SK-N-SH (cell line): ENCODE measurements at regions not wholly inside any gene's neighbourhood (a gene's known extent, or its start where the extent isn't known, plus 50 kb on each side); places are given as distances from the start of the nearest gene placed in this dataset.

Experiments
- CTCF ChIA-PET: fragments of 300-600, 350-600 bp; formaldehyde crosslinking; extraction: SDS; loops from one replicate; lab custom pipeline; 2021; lab: Yijun Ruan, JAX
- POLR2A ChIA-PET: fragments of 350-600 bp; sonication (Branson Sonifier 250); formaldehyde crosslinking; extraction: SDS; loops from one replicate; lab custom pipeline; 2020; ENCODE audit warnings: antibody characterized with exemption, inconsistent platforms; lab: Yijun Ruan, JAX
- DNase-seq: peaks from one replicate; pipeline ENCODE4 v3.0.0; 2012
- H2AFZ ChIP-seq: fragments of 200-600 bp; sonication (generic); 2 replicates; pipeline ENCODE4 v1.8.1; 2016; ENCODE audit warnings: antibody characterized with exemption, mild to moderate bottlenecking, low read depth
- H3F3A ChIP-seq: fragments of 200-600 bp; sonication (generic); replicated peaks from 2 replicates; pipeline ENCODE3; 2016; ENCODE audit warnings: antibody characterized with exemption, mild to moderate bottlenecking; ENCODE audit not compliant: insufficient read depth
- H3K27ac ChIP-seq, 2 experiments: fragments of 200-500 bp in 1 of 2; fragments of 200-600 bp in 1 of 2; sonication (Bioruptor generic) in 1 of 2; sonication (generic), shearing (Covaris generic) in 1 of 2; 2 replicates each; pipeline versions ENCODE4 v1.5.1 to v1.6.1; 2014 to 2016; ENCODE audit warnings: low read depth in 2 of 2, inconsistent platforms in 1 of 2, low read length in 1 of 2, mild to moderate bottlenecking in 1 of 2, mixed read lengths in 1 of 2
- H3K27me3 ChIP-seq: fragments of 200-600 bp; sonication (generic), shearing (Covaris generic); 2 replicates; pipeline ENCODE4 v1.6.1; 2016; ENCODE audit warnings: mixed run types; ENCODE audit not compliant: insufficient read depth
- H3K36me3 ChIP-seq, 2 experiments: fragments of 200-500 bp in 1 of 2; fragments of 200-600 bp in 1 of 2; sonication (Bioruptor generic) in 1 of 2; sonication (generic) in 1 of 2; replicated peaks in 1 of 2; 2 replicates each; pipeline versions ENCODE3 to v1.5.1; 2014 to 2016; ENCODE audit warnings: low read length in 1 of 2, mild to moderate bottlenecking in 1 of 2; ENCODE audit not compliant: insufficient read depth in 2 of 2, control insufficient read depth in 1 of 2
- H3K4me1 ChIP-seq, 2 experiments: fragments of 200-500 bp in 1 of 2; fragments of 200-600 bp in 1 of 2; sonication (Bioruptor generic) in 1 of 2; sonication (generic), shearing (Covaris generic) in 1 of 2; 2 replicates each; pipeline versions ENCODE4 v1.5.1 to v1.6.1; 2014 to 2016; ENCODE audit warnings: low read depth in 1 of 2, low read length in 1 of 2, mixed run types in 1 of 2; ENCODE audit not compliant: insufficient read depth in 2 of 2, control insufficient read depth in 1 of 2
- H3K4me2 ChIP-seq: fragments of 200-600 bp; sonication (generic), shearing (Covaris generic); 2 replicates; pipeline ENCODE4 v1.6.1; 2017; ENCODE audit warnings: mixed run types
- H3K4me3 ChIP-seq, 2 experiments: fragments of 200-500 bp in 1 of 2; fragments of 200-600 bp in 1 of 2; sonication (Bioruptor generic) in 1 of 2; sonication (generic), shearing (Covaris generic) in 1 of 2; 2 replicates each; pipeline versions ENCODE4 v1.5.1 to v1.8.1; 2014 to 2016; ENCODE audit warnings: low read depth in 2 of 2, inconsistent platforms in 1 of 2, low read length in 1 of 2, mild to moderate bottlenecking in 1 of 2, mixed read lengths in 1 of 2, moderate library complexity in 1 of 2
- H3K79me2 ChIP-seq: fragments of 200-600 bp; sonication (generic); 2 replicates; pipeline ENCODE4 v1.8.1; 2017; ENCODE audit warnings: mild to moderate bottlenecking; ENCODE audit not compliant: insufficient read depth
- H3K9ac ChIP-seq: fragments of 200-600 bp; sonication (generic); 2 replicates; pipeline ENCODE4 v1.6.1; 2017; ENCODE audit warnings: mixed run types
- H3K9me2 ChIP-seq: fragments of 200-600 bp; sonication (generic); 2 replicates; pipeline ENCODE4 v1.6.1; 2017; ENCODE audit warnings: mixed run types
- H3K9me3 ChIP-seq: fragments of 200-600 bp; sonication (generic); 2 replicates; pipeline ENCODE4 v1.6.1; 2017; ENCODE audit warnings: mixed run types, mild to moderate bottlenecking, moderate library complexity
- H4K20me1 ChIP-seq: fragments of 200-600 bp; sonication (generic); 2 replicates; pipeline ENCODE4 v1.6.1; 2017; ENCODE audit warnings: mild to moderate bottlenecking, mixed run types; ENCODE audit not compliant: insufficient read depth
- ELF1 ChIP-seq: IDR thresholded peaks from 2 replicates; pipeline ENCODE4 v1.4.0; 2012
- EP300 ChIP-seq, 2 experiments: IDR thresholded peaks; 2 replicates each; pipeline versions ENCODE4 v1.4.0 to v1.6.1; 2012; ENCODE audit warnings: borderline replicate concordance in 1 of 2, low read depth in 1 of 2, low read length in 1 of 2
- EZH2phosphoT487 ChIP-seq: fragments of 200-600 bp; sonication (generic); IDR thresholded peaks from 2 replicates; pipeline ENCODE4 v1.6.1; 2017; ENCODE audit warnings: low read depth, mixed run types, mild to moderate bottlenecking, antibody characterized with exemption, moderate library complexity, borderline replicate concordance
- FOSL2 ChIP-seq: IDR thresholded peaks from 2 replicates; pipeline ENCODE4 v1.4.0; 2012; ENCODE audit warnings: low read depth, mild to moderate bottlenecking, moderate library complexity, borderline replicate concordance
- FOXJ3 ChIP-seq: sonication (generic); formaldehyde crosslinking; IDR thresholded peaks from 2 replicates; pipeline ENCODE4 v1.5.1; 2020; ENCODE audit warnings: mild to moderate bottlenecking, missing genetic modification reagents
- FOXM1 ChIP-seq: IDR thresholded peaks from 2 replicates; pipeline ENCODE4 v1.4.0; 2012; ENCODE audit warnings: low read depth, mild to moderate bottlenecking
- GATA2 ChIP-seq: sonication (generic); formaldehyde crosslinking; IDR thresholded peaks from 2 replicates; pipeline ENCODE4 v1.5.0; 2020; ENCODE audit warnings: mild to moderate bottlenecking, missing genetic modification reagents
- IRF3 ChIP-seq: fragments of 150-350 bp; IDR thresholded peaks from 2 replicates; pipeline ENCODE4 v1.6.1; 2016; ENCODE audit warnings: mild to moderate bottlenecking, low read depth, low read length
- MAX ChIP-seq: IDR thresholded peaks from 2 replicates; pipeline ENCODE4 v1.4.0; 2012; ENCODE audit warnings: low read depth
- NRF1 ChIP-seq: IDR thresholded peaks from 2 replicates; pipeline ENCODE4 v1.6.1; 2012; ENCODE audit warnings: low read depth, mild to moderate bottlenecking, low read length
- POLR2AphosphoS5 ChIP-seq: IDR thresholded peaks from 2 replicates; pipeline ENCODE4 v1.6.1; 2012; ENCODE audit warnings: low read depth, low read length
- RFX5 ChIP-seq: IDR thresholded peaks from 2 replicates; pipeline ENCODE4 v1.6.1; 2012; ENCODE audit warnings: mild to moderate bottlenecking, improper control_type of control experiment, low read length
- RXRA ChIP-seq: IDR thresholded peaks from 2 replicates; pipeline ENCODE4 v1.4.0; 2012; ENCODE audit warnings: low read depth, mild to moderate bottlenecking, borderline replicate concordance
- TAF1 ChIP-seq: IDR thresholded peaks from 2 replicates; pipeline ENCODE4 v1.6.1; 2012; ENCODE audit warnings: low read depth, mild to moderate bottlenecking, low read length, moderate library complexity, borderline replicate concordance
- TCF12 ChIP-seq: IDR thresholded peaks from 2 replicates; pipeline ENCODE4 v1.4.0; 2012
- TEAD4 ChIP-seq: IDR thresholded peaks from 2 replicates; pipeline ENCODE4 v1.4.0; 2012; ENCODE audit warnings: mild to moderate bottlenecking, borderline replicate concordance; ENCODE audit not compliant: insufficient read depth
- USF1 ChIP-seq: IDR thresholded peaks from 2 replicates; pipeline ENCODE4 v1.4.0; 2012; ENCODE audit warnings: low read depth, borderline replicate concordance
- USF2 ChIP-seq: fragments of 150-350 bp; IDR thresholded peaks from 2 replicates; pipeline ENCODE4 v1.6.1; 2017; ENCODE audit warnings: antibody characterized with exemption, low read length, low read depth, borderline replicate concordance
- YY1 ChIP-seq: IDR thresholded peaks from 2 replicates; pipeline ENCODE4 v1.4.0; 2012; ENCODE audit warnings: low read depth, mild to moderate bottlenecking
- WGBS: methylation state at CpG from one replicate; pipeline ENCODE4 v1.1.6; 2017; ENCODE audit warnings: low lambda C conversion rate; 5-methylcytosine and 5-hydroxymethylcytosine counted together

- no peak for TF ChIP-seq TAF1
- TF ChIP-seq TEAD4, result no peak
- TF ChIP-seq EZH2phosphoT487, result no peak
- no peak for TF ChIP-seq RXRA
- TF ChIP-seq, all 33 proteins: peak for 0
Measured at GRCh38 chr18:37853706-37854105, 288.1 kb upstream of the CELF4 start (continued).

GRCh38 chr18:37852464-37852863 lies 286.9 kb upstream of the CELF4 start:
- DNase-seq, result no peak
- no peaks in the 10 kb centered on the region for H4K20me1 ChIP-seq
- TF ChIP-seq TAF1, result no peak
- no peak for TF ChIP-seq FOSL2
- TF ChIP-seq IRF3, result no peak
- TF ChIP-seq USF2, result no peak
- no peak for TF ChIP-seq MAX
- TF ChIP-seq EP300 (IDR thresholded peaks at IDR 0.05; ENCODE audit: borderline replicate concordance in 1 of 2, low read depth in 1 of 2, low read length in 1 of 2), result no peak
- no peak for TF ChIP-seq TCF12
- no peak for TF ChIP-seq RFX5
- TF ChIP-seq FOXM1, result no peak
- TF ChIP-seq FOXJ3, result no peak
- TF ChIP-seq NRF1, result no peak
- no peak for TF ChIP-seq GATA2
- H3K4me3 ChIP-seq, result no peak overlapping the region
- no peak overlapping the region for H3K27ac ChIP-seq
- no peaks in the 10 kb centered on the region for H3K9me3 ChIP-seq
- H3K27me3 ChIP-seq, result no peaks in the 10 kb centered on the region
- CTCF ChIA-PET, result no interaction called here
- no peaks in the 10 kb centered on the region for H3K9me2 ChIP-seq
- no peaks in the 10 kb centered on the region for H3K4me1 ChIP-seq
- no peaks in the 10 kb centered on the region for H3K79me2 ChIP-seq
- WGBS, result 10% methylated on average over 4 of the region's 4 CpGs
- no peaks in the 10 kb centered on the region for H3F3A ChIP-seq
- no peak overlapping the region for H3K9ac ChIP-seq
- POLR2A ChIA-PET, result no interaction called here
- H3K4me2 ChIP-seq, result no peak overlapping the region
- H3K36me3 ChIP-seq, result no peaks in the 10 kb centered on the region
- H2AFZ ChIP-seq, result no peak overlapping the region

GRCh38 chr18:37847544-37847943 lies 281.9 kb upstream of the CELF4 start:
- H3F3A ChIP-seq, result no peaks in the 10 kb centered on the region
- ChIA-PET CTCF (no interaction called here), POLR2A (no interaction called here)
- no peak overlapping the region for H3K4me3 ChIP-seq
- no peaks in the 10 kb centered on the region for H3K27me3 ChIP-seq
- H3K79me2 ChIP-seq, result no peaks in the 10 kb centered on the region
- no peaks in the 10 kb centered on the region for H4K20me1 ChIP-seq
- H2AFZ ChIP-seq, result no peak overlapping the region
- H3K9me3 ChIP-seq, result no peaks in the 10 kb centered on the region; the same call in 1 of the 2 replicates
- H3K9ac ChIP-seq, result no peak overlapping the region
- 16% methylated on average over 3 of the region's 3 CpGs for WGBS
- TF ChIP-seq ELF1 (no peak), POLR2AphosphoS5 (no peak), USF1 (no peak), YY1 (no peak)
- TF ChIP-seq, all 33 proteins: peak for 0
- Histone ChIP-seq H3K4me2 (no peak overlapping the region), H3K27ac (no peak overlapping the region), H3K9me2 (no peaks in the 10 kb centered on the region), H3K4me1 (no peaks in the 10 kb centered on the region), H3K36me3 (no peaks in the 10 kb centered on the region)
- no peak for DNase-seq
